ENCODE measurements at regions not wholly inside any gene's neighbourhood (a gene's known extent, or its start where the extent isn't known, plus 50 kb on each side); places are given as distances from the start of the nearest gene placed in this dataset.

GRCh38 chr12:87317302-87317701, 711.9 kb downstream of the C12orf50 start:
- no peak for DNase-seq

DNA sequence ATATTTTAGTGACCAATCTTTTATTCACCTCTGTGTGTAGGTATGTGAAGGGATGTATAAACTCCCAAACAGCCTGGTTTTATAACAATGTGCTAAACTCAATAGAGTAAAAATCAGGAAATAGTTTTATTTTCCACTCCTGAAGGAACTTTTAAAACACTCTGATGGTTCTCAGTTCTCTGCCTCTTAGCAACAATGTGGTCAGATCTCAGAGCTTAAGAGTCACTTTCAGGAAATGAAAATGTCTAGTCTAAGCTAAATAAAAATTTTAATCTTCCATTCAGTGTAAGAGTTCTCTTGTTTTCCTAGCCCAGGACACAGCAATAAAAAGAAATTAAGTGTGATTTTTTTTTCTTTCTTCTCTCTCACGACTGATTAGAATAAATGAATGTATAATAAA, 718.0 kb downstream of the C12orf50 start:
- no peak for DNase-seq

DNA sequence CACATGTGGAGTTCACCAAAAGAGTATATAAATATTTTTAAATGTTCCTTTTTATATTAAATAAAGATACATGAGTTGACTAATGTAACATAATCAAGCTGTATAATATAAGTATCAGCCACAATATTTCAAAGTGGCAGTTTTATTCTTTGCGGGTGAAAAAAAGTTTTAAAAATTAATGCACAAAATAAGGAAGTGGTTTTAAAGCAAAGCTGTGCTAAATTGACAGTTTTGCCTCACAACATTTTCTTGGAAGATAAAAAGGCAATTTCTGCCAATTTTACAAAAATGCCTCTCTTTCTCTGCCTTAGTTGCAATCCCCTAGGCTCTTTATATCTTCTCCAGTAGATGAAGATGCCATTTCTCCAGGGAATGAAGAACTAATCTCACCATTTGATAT, 719.1 kb downstream of the C12orf50 start:
- DNase-seq: no peak

- DNase-seq: no peak
Observed at GRCh38 chr12:87305481-87305880, 723.7 kb downstream of the C12orf50 start.

DNA sequence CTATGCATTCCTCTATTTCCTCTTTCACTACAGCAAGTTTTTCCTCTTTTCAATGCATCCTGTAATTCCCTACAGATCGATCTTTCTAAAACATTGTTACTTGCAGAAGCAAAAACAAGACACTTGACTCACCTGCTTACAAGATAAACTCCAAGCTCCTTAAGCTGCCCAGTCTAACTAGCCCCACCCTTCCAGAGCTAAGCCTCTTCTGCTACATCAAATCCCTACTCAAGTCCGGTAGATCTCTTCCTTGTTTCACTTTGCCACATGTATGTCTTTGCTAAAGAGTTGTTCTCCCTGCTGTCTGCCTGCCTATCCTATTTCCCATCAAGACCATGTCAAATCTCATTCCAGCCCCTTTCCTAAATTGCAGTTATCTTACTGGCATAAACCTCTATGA, 724.8 kb downstream of the C12orf50 start:
- DNase-seq: no peak

- DNase-seq: no peak
Observed at GRCh38 chr12:87303396-87304012, 725.7 kb downstream of the C12orf50 start.

- DNase-seq: no peak
Observed at GRCh38 chr12:87302126-87302745, 727.0 kb downstream of the C12orf50 start.

GRCh38 chr12:87290505-87290904, 738.7 kb downstream of the C12orf50 start:
- no peak for DNase-seq

GRCh38 chr12:87283886-87284285, 745.3 kb downstream of the C12orf50 start:
- no peak for DNase-seq

GRCh38 chr12:87283111-87283510, 746.1 kb downstream of the C12orf50 start:
- DNase-seq: no peak

GRCh38 chr12:87280893-87281292, 748.3 kb downstream of the C12orf50 start:
- no peak for DNase-seq

DNA sequence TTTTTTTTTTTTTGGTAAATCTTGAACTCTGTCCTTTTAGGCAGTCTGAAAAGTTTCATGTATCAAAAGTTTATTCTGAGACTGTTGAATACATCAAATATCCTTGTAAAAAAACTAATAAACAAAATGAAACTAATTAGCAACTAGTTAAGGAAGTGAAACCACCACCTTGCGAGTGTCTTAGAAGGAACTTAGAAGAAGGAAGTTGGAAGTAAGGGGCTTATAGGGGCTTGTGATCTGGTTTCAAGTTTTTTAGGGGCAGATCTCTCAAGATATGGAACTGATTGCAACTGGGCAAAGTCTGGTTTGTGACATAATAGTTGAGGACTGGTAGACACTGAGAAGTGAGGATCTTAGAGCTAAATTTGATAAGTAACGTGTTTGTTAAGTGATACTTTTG, 748.8 kb downstream of the C12orf50 start:
- no peak for DNase-seq

GRCh38 chr12:87274594-87275245, 754.5 kb downstream of the C12orf50 start:
- no peak for DNase-seq

DNA sequence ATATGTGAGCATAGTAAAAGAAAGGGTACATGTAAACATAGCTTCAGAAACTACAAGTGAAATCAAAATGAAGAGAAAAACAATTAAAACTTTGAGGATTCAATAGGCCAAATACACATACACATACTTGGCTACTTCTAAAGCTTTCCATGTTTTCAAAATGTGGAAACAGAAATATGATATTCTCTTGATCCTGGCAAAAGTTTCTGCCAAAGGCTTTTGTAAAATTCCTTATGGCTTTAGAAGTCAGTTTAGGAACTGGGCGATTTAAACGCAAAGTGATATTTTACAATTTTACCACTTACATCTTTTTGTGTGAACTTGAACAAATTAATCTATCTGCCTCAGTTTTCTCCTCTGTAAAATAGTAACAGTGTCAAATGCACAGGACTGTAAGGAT, 756.4 kb downstream of the C12orf50 start:
- DNase-seq: no peak

GRCh38 chr12:87270919-87271318, 758.3 kb downstream of the C12orf50 start:
- no peak for DNase-seq

GRCh38 chr12:87266305-87266704, 762.9 kb downstream of the C12orf50 start:
- DNase-seq: no peak

DNA sequence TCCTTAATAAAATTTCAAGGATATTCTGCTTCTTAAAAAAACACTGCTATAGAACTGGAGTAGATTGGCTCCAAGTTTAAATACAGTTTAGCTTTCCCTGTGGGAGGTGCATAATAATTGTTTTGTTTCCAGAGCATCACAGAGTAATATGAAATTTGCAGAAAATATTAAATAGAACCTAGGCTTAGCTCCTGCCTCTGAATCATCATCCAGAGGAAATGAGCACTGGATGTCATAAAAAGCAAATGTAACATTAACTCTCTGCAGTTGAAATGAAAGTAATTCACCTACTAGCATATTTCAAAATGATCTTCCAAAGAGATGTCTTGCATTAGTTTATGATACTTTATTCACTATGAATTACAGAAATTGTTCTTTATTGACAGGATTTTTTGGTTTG, 769.8 kb downstream of the C12orf50 start:
- DNase-seq: no peak

DNA sequence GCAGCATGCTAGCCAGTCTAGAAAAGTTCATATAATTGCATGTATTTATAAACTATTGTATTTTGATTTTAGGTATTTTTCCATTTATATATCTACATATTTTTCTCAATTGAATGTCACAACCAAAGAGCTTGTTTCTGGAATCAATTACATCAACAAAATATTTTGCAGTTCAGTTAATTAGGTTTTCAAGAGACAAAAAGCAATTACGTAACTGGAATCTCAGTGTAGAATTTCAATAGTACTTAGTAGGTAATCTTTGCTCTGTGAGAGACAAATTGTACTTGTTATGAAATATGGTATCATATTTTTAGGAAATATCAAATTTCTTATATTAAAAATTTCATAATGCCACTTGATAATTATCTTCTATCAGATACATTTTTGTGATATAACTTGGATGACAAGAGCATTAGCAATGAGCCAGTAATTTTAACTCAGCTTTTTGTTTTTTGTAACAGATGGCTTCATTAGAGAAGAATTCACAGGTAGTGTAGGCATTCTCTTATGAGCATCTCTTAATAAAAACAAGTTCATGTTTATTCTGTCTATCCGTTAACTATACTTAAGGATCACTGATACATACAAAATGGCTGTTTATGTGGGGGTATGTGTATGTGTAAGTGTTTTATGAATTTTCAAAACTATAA, 774.7 kb downstream of the C12orf50 start:
- DNase-seq: no peak

DNA sequence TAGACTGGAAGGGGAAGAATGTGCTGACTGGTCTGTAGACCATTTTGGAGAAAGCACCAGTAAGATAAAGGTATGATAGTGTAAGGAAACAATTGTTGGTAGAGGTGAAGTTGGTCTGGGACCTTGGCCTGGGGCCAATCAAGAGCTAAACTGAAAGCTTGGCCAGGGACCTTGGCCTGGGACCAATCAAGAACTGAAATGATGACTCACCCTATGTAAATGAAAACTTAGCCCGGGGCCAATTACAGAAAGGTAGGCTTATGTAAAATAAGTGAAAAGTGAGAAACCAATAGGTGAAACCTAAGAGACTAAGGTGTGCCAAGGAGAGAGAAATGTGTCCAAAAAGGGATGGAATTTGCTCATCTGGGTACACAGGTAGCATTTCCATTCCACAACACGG, 776.0 kb downstream of the C12orf50 start:
- no peak for DNase-seq

DNA sequence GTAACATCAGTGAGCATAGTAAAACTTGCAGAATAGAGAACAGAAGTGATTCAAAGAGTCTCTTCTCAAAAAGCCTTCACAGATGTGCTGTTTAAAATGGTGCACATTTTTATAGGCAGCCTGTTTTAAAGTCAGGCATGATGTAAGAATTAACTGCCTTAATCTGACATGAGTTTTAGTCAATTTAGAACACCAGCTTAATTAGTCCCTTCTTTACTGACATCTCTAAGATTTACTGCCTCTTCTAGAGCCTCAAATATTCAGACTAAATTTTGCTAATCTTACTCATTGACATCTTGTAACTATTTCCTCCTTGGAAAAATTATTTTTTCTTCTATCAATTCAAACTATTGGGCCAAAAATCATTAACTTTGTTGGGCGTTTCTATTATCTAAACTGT, 782.5 kb downstream of the C12orf50 start:
- DNase-seq: no peak

DNA sequence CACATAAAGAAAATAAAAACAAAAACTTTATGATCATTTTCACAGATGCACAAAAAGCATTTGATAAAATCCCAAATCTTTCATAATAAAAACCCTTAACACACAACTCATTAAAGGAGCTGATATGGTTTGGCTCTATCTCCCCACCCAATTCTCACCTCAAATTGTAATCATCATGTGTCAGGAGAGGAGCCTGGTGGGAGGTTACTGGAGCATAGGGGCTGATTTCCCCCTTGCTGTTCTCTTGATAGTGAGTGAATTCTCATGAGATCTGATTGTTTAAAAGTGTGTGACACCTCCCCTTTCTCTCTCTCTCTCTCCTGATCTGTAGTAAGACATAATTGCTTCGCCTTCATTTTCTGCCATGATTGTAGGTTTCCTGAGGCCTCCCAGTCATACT, 790.7 kb downstream of the C12orf50 start:
- DNase-seq: no peak

DNA sequence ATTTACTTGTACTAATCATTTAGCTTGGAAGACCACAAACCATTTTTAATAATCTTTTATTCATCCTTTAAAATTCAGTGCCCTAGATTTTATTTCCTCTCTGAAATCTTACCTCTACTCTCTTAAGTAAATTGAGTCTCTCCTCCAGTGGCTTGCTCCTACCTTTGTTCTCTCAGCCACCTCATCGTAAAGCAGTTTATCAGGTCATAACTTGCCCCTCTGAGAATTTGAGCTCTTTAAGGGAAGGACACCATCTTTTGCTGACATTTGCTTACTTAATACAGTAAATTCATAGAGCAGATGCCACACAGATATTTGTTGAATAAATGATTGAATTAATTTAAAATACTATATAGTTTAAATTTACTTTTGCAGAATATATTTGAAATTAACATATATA, 794.3 kb downstream of the C12orf50 start:
- no peak for DNase-seq

DNA sequence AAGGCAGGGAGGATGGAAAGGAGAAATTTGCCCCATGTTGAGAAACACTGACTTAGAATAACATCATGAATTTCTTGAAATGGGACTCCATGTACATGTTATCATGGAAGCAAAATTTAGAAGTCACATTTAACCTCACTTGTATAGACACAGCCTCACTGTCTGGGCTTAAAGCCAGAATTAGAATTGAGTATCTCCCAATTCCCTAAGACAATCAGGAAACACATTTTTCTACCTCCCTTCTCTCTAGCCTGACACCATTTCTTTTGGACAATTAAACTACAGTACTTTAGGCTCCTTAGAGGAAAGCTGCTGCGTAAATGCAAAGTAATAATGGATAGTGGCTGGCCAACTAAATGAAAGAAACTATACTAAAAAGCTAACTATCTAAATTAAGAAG, 795.5 kb downstream of the C12orf50 start:
- no peak for DNase-seq

DNA sequence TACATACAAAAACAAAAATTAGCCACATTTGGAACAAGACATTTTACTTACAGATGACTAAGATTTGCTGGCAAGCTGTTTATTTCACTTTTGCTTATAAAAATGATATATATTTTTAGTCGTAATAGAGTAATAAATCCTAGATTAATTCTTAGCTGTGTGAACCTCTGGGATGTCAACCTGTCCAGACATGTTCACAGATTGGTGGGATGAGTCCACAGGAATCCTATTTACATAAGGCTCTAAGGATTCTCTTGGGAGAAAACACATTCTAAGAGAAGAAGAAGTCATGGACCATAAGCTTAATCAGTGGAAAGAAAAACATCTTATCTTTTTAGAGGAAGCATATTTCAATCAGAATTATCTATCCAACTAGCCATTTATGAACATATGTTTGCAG, 797.4 kb downstream of the C12orf50 start:
- no peak for DNase-seq

Data from NCI-H2081 treated with DMSO at 0.1 percent for 48 hours (cell line).